HUDEP-2 (cell line): ENCODE measurements at regions not wholly inside any gene's neighbourhood (a gene's known extent, or its start where the extent isn't known, plus 50 kb on each side); places are given as distances from the start of the nearest gene placed in this dataset.
A peak's percentile ranks its signal among the peaks of the same experiment; 100 is the strongest.

Experiments
- DNase-seq, 76 experiments: peaks; one replicate each; lab custom pipeline; 2025; ENCODE audit not compliant: unreplicated experiment in 76 of 76; lab: John Stamatoyannopoulos, UW

DNA sequence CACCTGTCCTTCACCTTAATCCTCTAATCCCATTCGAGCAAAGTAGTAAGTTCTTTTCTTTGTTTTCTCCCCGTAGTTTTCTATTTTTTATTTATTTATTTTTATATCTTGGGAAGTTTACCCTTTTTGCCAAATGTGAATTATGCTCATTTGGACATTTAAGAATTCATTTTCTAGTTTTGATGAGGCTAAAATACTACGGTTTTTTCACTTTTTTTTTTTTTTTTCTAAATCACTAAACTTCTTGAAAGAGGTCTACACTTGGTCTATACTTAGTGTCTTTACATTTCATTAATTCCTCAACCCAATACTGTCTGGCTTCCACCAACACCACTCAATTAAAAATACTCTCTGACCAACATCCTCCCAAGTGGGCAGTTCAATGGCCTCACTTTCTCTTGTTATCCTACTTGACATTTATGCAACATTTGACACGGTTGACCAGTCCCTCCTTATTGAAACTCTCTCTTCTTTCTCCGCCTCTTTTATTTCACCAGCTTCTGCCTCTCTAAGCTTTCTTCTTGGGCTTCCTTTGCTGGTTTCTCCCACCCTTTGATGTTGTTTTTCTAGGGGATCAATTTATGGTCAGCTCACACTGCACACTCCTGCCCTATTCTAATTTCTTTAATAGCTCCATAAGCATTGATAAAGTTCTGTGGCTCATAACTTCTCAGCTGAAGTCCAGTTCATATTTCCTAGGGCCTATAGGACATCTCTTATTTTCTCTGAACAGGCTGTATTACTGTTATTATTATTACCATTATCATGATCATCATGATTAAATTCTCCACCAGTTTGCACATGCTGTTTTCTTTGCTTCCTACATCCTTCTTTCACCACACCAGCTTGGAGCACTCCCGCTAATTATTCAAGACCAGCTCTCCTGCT, 72.6 kb upstream of the CITED2 start:
- DNase-seq = peak in 1 of 76 experiments; percentile 75

DNA sequence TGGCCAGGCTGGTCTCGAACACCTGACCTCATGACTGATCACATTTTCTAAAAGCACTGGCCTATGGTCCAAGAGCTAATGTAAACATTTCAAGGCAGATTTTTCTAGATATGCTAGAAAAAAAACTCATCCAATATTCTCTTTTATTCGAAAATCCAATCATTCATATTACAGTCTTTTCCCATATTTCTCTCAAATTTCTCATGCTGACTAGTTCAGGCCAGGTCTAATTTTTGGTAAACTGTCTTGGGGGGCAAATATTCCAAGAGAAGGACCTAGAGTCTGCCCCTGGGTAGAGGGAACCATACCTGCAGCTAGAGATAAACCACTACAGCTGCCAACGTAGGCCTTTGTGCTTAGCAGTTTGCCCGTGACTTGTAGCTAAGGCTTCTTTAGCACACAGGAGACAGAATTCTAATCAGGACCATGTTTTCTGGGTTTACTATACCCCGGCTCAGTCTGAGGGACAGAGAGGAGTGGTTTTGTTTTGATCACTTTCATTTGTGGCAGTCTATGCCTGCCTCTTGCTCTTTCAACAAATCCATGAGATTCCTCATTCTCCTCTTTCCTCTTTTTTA, 71.8 kb upstream of the CITED2 start:
- peak in 33 of 76 experiments; percentile 10 to 69 (median 39) for DNase-seq

DNA sequence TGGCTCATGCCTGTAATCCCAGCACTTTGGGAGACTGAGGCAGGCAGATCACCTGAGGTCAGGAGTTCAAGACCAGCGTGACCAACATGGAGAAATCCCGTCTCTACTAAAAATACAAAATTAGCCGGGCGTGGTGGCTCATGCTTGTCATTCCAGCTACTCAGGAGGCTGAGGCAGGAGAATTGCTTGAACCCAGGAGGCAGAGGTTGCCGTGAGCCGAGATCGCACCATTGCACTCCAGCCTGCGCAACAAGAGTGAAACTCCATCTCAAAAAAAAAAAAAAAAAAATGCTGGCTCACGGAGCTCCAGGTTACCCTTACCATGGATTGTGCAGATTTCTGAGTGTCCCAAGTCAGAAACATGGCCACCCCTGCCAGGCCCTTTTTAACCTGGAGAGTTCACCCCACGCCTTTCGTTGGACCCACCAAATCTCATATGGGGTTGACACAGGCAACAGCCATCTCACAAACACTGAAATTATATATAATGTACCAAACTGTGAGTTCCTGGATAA, 69.9 kb upstream of the CITED2 start:
- DNase-seq = peak in 1 of 76 experiments; percentile 16

DNA sequence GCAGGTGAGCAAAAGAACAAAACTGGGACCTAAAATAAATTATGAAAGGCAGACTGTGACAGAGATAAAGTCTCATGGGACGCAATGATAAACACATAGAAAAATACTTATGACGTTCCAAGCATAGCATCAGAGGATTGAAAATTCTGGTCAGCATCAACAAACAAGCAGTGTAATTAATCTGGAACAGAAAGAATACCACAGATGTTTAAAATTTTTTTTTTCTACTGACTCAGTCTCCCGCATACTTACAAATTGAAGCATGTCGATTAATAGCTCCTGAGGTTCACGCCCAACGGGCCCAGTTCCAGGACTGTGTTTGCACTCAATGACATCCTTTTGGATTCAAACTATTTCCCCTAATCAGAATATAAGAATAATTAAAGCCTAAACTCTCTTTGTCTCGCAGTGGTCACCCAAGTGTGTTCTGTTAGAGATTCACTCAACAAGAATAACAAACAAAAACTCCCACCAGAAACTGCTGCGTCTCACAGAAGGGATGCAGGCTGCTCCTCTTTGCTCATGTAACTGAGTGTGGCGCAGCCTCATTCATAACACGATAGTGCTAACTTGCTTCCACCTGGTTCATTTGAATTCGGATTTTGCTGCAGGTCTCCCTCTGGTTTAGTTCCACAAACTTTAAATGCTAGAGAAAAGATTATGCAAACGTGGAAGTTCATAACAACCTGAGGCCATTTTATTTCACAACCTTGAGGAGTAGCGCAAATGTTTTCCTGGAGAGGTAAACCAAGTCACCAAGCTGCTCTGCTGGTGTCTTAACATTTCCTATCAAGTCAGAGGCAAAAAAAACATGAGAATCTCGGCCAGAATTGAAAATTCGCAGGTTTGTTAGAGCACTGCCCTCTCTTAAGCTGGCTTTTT, 69.0 kb upstream of the CITED2 start:
- peak in 1 of 76 experiments; percentile 10 for DNase-seq

DNA sequence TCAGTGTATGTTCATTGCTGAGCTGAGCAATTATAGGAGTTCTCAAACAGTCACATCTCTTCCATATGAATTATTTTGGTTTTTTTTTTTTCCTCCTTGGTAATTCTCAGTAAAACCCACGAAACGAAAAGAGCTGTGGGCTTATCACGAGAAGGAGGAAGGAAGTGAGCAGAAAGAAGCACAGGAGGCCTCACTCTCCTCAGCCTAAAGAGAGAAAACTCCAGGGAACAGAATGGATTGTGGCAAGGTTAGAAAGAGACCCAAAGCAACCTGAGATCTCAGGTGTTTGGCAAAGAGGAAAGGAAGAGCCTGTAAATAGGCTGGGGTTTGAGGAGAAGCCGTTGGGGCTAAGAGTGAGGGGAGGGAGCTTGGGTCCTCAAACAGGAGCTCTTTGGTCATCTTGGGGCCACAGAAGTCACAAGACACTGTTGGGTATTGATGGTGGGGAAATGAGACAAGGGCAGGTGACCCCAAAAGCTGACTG, 67.8 kb upstream of the CITED2 start:
- DNase-seq = peak in 1 of 76 experiments; percentile 16

DNA sequence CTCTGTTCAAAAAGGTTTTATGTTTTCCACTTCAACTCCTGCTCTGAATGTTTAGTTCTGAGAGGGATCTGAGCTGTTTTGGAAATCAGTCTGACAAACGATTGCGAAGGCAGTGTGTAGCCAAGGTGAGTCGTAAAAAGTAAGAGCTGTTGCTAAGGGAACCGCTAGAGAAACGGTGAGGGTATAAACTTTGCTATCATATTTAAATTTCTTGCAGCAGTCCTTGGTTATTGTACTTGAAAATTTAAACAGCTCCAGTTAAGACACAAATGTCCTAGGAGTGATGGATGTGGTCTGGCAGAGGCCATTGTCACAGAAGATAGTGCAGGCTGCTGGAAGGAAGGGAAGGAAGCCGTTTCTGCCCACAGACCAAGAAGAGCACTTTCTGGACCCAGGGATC, 64.9 kb upstream of the CITED2 start:
- DNase-seq = no peak

DNA sequence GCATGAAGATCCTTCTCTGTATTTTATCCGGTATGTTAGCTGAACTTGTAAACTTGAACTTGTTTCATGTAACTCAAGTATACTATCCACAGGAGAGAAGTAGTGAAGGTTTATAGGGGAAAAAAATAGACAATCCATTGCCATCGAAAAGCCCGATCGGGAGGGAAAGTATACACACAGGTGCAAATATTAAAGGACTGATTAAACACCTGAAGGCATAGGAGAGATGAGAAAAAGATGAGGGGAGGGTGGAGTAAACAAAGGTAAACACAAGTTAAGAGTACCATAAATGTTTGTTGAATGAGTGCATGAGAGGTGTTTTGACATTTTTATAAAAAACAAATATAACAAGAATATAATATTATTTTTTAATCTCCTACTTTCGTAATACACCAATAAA, 64.3 kb upstream of the CITED2 start:
- DNase-seq = no peak

DNA sequence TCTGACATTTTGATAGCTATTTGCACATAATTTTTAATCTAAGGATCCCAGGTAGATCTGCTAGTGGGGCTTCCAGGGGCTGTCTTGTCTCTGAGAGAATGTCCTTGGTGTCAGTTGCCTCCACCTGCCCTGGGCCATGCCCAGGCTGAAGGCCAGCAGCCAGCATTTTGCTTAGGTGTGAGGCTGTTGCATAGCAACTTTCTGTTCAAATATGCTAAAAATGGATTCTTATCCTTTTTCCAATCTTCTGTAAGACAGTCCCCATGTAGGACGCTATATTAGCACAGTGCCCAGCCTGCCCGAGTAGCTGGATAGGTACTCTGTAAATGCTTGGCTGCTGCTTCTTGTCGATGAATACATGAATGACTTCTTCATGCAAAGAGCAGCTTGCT, 62.5 kb upstream of the CITED2 start:
- DNase-seq = no peak

DNA sequence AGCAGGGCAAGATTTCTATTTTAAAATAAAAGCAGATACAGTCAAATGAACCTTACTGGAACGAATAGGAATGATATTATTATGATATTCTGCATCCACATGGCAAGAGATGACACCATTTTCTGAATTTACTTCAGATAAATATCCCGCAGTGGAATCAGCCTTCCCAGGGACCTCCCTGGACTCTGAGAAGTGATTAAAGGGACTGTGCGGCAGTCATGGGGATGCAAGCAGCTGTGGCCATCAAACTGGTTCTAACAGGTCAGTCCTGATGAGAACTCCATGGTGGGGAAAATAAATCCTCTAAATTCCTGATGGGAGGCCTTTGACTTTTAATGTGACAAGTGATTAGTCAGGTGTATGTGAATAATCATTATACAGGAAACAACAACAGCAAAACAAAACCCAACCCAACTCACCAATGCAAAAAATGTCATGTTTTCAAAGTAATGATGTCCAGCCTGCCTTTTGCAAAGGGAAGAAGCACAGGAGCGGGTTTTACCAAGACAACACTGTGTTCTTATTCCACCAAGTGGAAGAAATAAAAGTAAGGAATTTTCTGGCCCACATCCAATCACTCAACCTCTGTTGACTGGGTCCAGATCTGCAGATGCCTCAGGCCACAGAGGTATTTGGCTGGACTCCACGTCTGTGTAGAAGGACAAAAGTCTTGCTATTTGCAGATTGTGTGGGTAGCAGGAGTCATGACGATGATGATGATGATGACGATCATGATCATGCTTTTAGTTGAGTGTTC, 61.9 kb upstream of the CITED2 start:
- no peak for DNase-seq

DNA sequence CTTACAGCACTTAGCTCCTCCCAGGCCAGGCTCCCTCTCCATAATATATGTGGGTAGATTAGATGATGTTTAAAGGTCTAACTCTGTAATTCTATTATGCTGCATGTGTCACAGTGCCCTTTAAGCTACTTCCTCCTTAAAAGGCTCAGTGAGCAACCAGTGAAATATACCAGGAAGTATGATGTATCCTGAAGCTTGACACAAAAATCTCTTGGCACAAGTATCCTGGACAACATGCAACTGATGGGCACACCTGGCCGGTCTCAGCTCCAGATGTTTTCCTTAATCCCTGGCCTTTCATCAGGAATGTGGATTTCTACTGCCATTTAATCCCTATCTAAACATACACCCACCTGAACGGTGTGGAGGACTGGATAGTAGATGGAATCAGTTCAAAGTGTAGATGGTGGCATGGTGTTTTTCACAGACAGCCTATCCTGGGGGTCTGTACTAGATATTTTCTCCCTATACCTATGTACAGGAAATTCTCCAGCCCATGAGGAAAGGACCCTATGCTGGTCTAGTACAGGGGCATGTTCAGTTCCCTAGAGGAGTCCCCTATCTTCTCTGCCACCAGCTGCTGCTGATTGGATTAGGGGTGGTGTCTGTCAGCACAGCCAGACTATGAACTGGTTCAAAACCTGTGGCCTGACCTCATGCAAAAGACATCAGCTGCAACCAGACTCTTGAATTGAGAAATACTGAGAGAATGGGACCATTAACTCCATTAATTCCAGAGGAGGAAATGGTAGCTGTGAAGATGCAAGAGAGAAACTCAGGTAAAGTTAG, 59.4 kb upstream of the CITED2 start:
- peak in 2 of 76 experiments; percentile 10 to 12 for DNase-seq

DNA sequence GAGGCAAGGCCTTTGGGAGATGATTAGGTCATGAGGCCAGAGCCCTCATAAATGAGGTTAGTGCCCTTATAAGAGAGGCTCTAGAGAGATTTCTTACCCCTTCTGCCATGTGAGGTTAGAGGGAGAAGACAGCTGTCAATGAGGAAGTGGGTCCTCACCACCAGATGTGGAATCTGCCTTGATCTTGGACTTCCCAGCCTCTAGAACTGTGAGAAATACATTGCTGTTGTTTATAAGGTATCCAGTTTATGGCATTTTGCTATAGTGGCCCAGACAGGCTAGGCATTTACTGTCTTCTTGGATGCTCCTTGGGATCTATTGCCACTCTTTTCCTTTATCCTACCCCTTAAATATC, 57.1 kb upstream of the CITED2 start:
- DNase-seq = no peak

DNA sequence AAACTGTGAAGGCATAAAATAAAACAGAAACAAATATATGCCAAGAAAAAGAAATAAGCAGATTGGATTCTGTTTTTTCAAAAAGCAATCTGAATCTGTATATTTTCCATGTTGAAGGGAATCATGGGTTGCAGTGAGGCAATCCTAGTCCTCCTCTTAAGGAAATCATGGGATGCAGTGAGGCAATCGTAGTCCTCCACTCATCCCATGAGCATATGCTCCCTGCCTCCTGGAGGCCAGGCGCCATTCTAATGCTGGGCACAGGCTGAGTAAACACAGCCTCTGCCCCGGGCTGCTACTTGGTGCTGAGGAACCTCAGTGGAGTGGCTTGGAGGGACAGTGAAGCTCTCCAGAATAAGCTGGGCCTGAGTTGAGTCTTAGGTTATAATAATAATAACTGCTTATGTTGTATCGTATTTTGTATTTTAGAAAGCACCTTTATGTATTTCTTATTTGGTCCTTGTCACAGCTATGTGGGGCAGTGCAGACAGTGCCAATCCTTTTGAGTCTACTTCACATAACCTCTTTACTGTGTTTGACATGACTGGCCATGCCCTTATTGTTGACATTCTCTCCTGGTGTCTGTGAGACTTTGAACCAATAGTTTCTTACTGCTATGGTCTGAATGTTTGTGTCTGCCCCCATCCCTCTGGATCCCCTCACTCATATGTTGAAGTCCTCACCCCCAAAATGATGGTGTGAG, 56.6 kb upstream of the CITED2 start:
- no peak for DNase-seq

DNA sequence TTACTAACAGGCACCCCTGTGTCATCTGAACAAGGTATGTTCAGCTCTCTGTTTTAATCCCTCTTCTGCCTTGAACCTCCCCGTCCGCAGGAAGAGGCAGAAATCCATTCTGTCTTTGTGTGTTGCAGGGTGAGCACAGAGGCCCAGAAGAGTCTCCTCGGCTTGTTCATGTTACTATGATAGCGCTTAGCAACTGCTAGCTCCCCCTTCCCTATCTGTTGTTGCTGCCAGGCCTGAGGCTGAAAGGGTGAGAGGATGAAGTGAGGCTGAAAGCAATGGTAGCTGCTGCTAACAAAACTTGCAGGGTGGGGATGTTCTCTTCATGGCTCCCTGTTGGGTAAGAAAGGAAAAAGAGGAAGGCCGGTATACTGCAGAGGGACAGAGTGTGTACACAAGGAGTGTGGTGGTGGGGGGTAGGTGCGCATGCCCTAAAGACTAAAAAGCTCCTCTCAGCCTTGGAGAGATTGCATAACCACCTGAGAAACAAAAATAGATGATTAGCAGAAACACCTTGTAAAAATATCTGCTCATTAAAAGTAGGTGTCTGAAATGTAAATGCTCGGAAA, 55.2 kb upstream of the CITED2 start:
- DNase-seq = no peak

DNA sequence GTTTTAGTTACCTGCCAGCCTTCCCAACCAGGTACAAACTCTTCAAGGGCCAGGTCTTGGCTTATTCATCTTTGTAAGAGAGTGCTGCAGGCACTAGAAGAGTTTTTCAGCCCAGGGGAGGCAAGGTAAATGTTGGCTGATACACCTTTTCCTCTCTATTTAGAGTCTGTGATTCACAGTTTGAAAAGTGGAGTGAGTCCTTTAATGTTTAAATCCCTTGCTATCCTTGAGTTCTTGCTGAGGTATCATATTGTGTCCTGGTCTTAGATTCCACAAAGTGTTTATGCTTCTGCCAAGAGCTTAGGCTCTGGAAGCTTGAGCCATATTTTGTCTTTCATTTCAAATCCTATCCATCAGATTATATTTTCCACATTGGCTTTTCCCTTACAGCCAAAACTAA, 52.8 kb upstream of the CITED2 start:
- no peak for DNase-seq

DNA sequence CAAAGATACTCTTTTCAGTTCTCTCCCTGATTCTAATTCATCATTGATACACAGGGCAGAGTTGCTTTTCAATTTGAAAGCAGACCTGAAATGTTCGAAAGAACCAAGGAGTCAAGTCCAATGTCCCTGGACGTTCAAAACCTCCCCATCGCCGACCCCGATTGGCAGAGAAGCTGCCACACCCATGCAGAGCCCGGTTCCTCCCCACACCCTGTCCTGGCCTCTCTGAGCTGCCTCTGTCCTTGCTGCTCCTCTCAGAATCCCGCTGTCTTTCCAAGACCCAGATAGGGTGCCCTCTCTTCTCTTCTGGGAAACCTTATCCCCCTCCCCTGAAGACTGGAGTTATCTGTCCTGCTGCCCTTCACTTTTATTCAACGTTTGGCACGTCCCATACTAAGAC, 52.3 kb upstream of the CITED2 start:
- no peak for DNase-seq

DNA sequence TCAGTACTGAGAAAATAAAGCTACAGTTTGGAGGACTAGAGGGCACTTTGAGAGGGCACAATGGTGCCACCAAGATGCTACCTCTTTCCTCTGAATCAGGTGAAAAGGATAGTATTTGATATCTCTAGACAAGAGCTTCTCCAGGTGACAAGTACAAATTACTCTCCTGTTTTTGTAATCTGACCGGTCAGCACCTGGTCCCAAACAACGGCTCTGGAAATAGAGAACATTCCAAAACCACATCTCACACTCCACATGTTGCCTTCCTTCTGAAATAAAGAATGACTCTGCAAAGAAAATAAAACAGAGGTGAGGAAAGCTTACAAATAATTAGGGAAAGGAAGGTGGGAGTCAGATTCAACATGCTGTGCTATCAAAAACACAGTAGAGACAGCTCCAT, 51.3 kb upstream of the CITED2 start:
- DNase-seq = no peak

DNA sequence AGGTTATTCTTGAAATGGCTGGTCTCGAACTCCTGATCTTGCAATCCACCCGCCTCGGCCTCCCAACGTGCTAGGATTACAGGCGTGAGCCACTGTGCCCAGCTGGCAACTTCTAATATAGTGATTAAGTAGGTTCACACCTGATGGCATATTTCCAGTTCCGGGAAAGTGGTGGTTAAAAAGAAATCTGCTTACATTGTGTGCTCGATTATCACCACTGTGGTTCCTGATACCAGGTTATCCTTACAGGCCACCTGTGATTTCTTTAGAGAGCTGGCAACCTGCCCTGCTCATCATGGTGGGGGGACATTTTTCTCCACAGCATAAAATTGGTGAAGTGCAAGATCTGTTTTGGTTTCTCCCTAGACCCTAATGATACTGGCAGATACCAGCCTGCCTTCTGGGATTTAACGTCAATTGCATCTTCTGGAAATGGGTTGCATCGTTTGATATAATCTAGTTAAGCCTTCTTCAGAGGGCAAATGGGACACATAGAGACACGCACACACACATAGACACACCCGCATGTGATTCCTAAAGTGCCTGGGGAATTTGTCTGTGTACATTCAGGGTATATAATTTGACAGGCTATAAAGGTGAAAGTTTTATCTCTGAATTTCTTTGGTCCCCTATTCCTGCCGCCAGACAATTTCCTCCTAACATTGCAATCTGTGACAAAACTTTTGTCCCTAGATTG, 49.7 kb upstream of the CITED2 start:
- peak in 9 of 76 experiments; percentile 16 to 59 (median 23) for DNase-seq
